22Rv1 (cell line): ENCODE measurements at regions not wholly inside any gene's neighbourhood (a gene's known extent, or its start where the extent isn't known, plus 50 kb on each side); places are given as distances from the start of the nearest gene placed in this dataset.

Source experiments
- CTCF ChIP-seq: fragments of 450-650 bp; IDR thresholded peaks from 2 replicates; pipeline ENCODE4 v1.5.1; 2017; ENCODE audit warnings: mild to moderate bottlenecking
- ZFX ChIP-seq: fragments of 450-650 bp; IDR thresholded peaks from 2 replicates; pipeline ENCODE4 v1.6.1; 2017; ENCODE audit warnings: antibody characterized with exemption, borderline replicate concordance

- TF ChIP-seq CTCF (no peak), ZFX (no peak)
These were observed 392.9 kb upstream of the RUNX1 start for GRCh38 chr21:35441868-35442582.
